Activated CD4-positive, alpha-beta T cell treated with anti-CD3 and anti-CD28 coated beads for 36 hours (primary cell): ENCODE measurements at regions not wholly inside any gene's neighbourhood (a gene's known extent, or its start where the extent isn't known, plus 50 kb on each side); places are given as distances from the start of the nearest gene placed in this dataset.

ENCODE experiments used
- ATAC-seq: fragments of 200-7000 bp; cut with Tn5 transposase; one replicate; pipeline ENCODE4 v1.10.0; 2021; ENCODE audit warnings: mild to moderate bottlenecking, moderate library complexity
- CTCF ChIA-PET: fragments of 350-600 bp; sonication (Branson Sonifier 250); formaldehyde crosslinking; loops from one replicate; lab custom pipeline; 2021; ENCODE audit warnings: antibody characterized with exemption; lab: Charles Lee
- POLR2A ChIA-PET: fragments of 350-600 bp; sonication (Branson Sonifier 250); formaldehyde crosslinking; loops from one replicate; lab custom pipeline; 2021; ENCODE audit warnings: antibody characterized with exemption, inconsistent platforms; lab: Charles Lee
- DNase-seq: peaks from one replicate; pipeline ENCODE4 v3.0.0-alpha.2; 2020
- H3K27ac Mint-ChIP-seq: one replicate; pipeline ENCODE4 v1.8.0; 2021; ENCODE audit warnings: mixed read lengths
- H3K27me3 Mint-ChIP-seq: one replicate; pipeline ENCODE4 v1.8.0; 2021; ENCODE audit warnings: mixed read lengths
- H3K36me3 Mint-ChIP-seq: one replicate; pipeline ENCODE4 v1.8.0; 2021; ENCODE audit warnings: low read depth, mixed read lengths
- H3K4me1 Mint-ChIP-seq: one replicate; pipeline ENCODE4 v1.8.0; 2021; ENCODE audit warnings: mixed read lengths
- H3K4me3 Mint-ChIP-seq: one replicate; pipeline ENCODE4 v1.8.0; 2021; ENCODE audit warnings: mild to moderate bottlenecking, moderate library complexity, mixed read lengths
- H3K9me3 Mint-ChIP-seq: one replicate; pipeline ENCODE4 v1.8.0; 2021; ENCODE audit warnings: low read depth, mixed read lengths
- intact Hi-C, 2 experiments: fragments of 100-400 bp; cut with DNase I in 1 of 2; cut with micrococcal nuclease in 1 of 2; formaldehyde crosslinking; loops; one replicate each; pipeline versions ENCODE4 v1.14.2 to v1.15.1; 2022 to 2024; cut with DNase I, micrococcal nuclease

- Mint-ChIP-seq H3K27ac (no peak overlapping the region), H3K27me3 (peaks cover 1% of the 10 kb centered on the region), H3K36me3 (no peaks in the 10 kb centered on the region), H3K4me1 (peaks cover 42% of the 10 kb centered on the region), H3K4me3 (no peak overlapping the region), H3K9me3 (no peaks in the 10 kb centered on the region)
- ChIA-PET POLR2A (no interaction called here), CTCF (interaction anchor here (0.8 kb wide), 1 partner anchor 77 kb away, joined by 3 read pairs; no protein-coding TSS in a partner anchor)
- ATAC-seq = no peak
- DNase-seq = no peak
- intact Hi-C loops = loop anchor here in 1 of 2 experiments (10.0 kb wide), 1 partner anchor 298 kb away; the partner anchor contains the start of gene RHOU
Measured at GRCh38 chr1:229032375-229032774, 238.5 kb upstream of the RAB4A start.

DNA sequence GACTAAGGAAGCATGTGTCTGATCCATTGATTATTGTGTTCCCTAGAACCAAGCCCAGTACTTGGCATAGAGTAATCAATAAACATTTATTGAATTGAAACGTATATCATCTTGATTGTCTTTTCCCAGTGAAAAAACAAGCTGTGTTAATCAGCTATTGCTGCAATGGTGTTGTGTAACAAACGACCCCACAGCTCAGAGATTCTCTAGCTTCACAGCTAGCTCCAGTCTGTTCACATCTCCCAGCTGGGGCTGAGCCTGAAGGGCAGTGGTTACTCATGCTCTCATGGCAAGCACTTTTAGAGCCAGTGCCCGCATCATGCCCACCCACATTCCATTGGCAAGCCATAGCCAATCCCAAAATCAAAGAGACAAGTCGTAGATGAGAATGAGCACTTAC, 237.4 kb upstream of the RAB4A start:
- Mint-ChIP-seq H3K9me3 (no peaks in the 10 kb centered on the region), H3K4me3 (no peak overlapping the region), H3K4me1 (peaks cover 34% of the 10 kb centered on the region), H3K27ac (no peak overlapping the region), H3K27me3 (no peaks in the 10 kb centered on the region), H3K36me3 (no peaks in the 10 kb centered on the region)
- DNase-seq (no peak), ATAC-seq (no peak)
- POLR2A ChIA-PET = no interaction called here
- CTCF ChIA-PET = interaction anchor here (1.1 kb wide), 2 partner anchors 28 to 193 kb away, joined by 3 read pairs; no protein-coding TSS in a partner anchor
- intact Hi-C loops = loop anchor here in 1 of 2 experiments (10.0 kb wide), 1 partner anchor 299 kb away; the partner anchor contains the start of gene RHOU

DNA sequence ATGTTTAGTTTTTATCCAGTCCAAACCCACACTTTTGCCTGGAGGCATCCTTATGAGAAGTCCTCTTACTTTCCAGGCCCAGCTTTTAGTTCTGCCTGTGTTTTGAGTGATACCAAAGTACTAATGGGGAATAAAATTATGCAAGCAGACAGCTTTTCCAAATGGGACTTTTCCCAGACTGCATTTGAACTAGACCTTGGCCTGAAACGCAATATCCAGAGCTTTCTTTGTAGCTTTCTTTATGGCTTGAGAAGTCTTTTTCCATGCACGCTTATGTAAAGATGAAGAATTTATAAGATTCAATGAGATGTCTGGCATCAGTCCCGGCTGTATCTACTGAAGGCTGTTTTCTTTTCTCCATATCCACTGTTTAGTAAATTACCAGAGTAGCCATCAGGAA, 236.6 kb upstream of the RAB4A start:
- H3K36me3 Mint-ChIP-seq = no peaks in the 10 kb centered on the region
- H3K27me3 Mint-ChIP-seq = peaks cover 5% of the 10 kb centered on the region
- DNase-seq (no peak), ATAC-seq (no peak)
- peaks cover 34% of the 10 kb centered on the region for H3K4me1 Mint-ChIP-seq
- POLR2A ChIA-PET = no interaction called here
- CTCF ChIA-PET = interaction anchor here (1.1 kb wide), 1 partner anchor 27 kb away, joined by 3 read pairs; no protein-coding TSS in a partner anchor
- intact Hi-C loops = loop anchor here in 1 of 2 experiments (10.0 kb wide), 1 partner anchor 300 kb away; the partner anchor contains the start of gene RHOU
- no peak overlapping the region for H3K4me3 Mint-ChIP-seq
- H3K27ac Mint-ChIP-seq = no peak overlapping the region
- H3K9me3 Mint-ChIP-seq = no peaks in the 10 kb centered on the region

DNA sequence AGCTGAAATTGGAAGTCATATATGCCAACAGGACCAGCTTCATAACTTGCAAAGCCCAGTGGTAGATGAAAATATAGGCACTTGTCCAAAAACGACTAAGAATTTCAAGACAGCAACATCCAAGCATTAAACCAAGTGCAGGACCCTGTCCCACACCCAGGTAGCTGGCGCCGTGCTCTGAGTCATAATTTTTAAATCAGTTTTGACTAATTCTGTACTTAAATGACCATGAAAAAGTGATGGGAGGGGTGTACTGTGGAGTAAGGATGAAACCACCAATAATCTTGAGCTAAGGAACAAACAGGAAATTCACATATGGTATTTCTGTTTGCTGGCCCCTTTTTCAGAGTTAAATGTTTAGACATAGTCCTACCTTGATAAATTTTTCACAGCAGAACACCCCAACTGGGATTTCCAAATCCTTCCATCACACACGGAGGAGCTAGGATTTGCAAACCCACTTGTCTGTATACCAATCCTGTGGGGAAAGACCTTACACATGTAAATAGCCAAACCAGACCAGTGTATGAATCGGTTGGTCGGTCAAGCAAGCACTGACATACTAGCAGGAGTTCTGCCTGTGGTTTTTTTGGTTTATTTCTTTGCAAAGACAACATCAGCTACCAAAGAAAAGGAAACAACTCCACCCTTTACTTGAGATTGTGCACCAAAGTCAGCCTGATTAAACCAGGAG, 235.7 kb upstream of the RAB4A start:
- peaks cover 7% of the 10 kb centered on the region for H3K27me3 Mint-ChIP-seq
- no peak overlapping the region for H3K27ac Mint-ChIP-seq
- ChIA-PET CTCF (interaction anchor here (0.6 to 1.1 kb wide), 4 partner anchors 9 to 345 kb away, joined by 3 to 4 read pairs (median 3); no protein-coding TSS in a partner anchor), POLR2A (no interaction called here)
- H3K36me3 Mint-ChIP-seq = no peaks in the 10 kb centered on the region
- peaks cover 34% of the 10 kb centered on the region for H3K4me1 Mint-ChIP-seq
- DNase-seq = peak; percentile 26
- ATAC-seq = peak; percentile 65
- peaks cover 3% of the 10 kb centered on the region for H3K9me3 Mint-ChIP-seq
- no peak overlapping the region for H3K4me3 Mint-ChIP-seq
- intact Hi-C loops = loop anchor here in 1 of 2 experiments (10.0 kb wide), 1 partner anchor 300 kb away; the partner anchor contains the start of gene RHOU

DNA sequence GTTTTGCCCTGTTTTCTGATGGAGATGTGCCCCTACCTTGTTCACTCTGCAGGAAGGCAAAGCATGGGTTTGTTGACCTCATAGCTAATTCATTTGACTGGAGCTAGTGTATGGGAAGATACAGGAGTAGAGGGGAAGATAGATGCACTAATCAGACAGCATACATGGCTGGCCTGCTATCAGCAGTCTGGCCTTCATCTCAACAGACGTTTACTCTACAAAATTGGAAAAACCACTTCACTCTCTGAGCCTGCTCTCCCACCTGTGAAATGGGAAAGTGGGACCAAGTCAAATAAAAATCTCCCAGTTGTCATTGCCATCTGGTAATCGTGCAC, 235.2 kb upstream of the RAB4A start:
- Mint-ChIP-seq H3K27me3 (peaks cover 7% of the 10 kb centered on the region), H3K4me3 (no peak overlapping the region), H3K9me3 (peaks cover 4% of the 10 kb centered on the region), H3K4me1 (peaks cover 34% of the 10 kb centered on the region), H3K27ac (no peak overlapping the region), H3K36me3 (no peaks in the 10 kb centered on the region)
- ChIA-PET POLR2A (no interaction called here), CTCF (interaction anchor here (0.6 to 1.1 kb wide), 4 partner anchors 8 to 239 kb away, joined by 3 to 4 read pairs (median 4); no protein-coding TSS in a partner anchor)
- intact Hi-C loops = loop anchor here in 1 of 2 experiments (10.0 kb wide), 1 partner anchor 301 kb away; the partner anchor contains the start of gene RHOU
- DNase-seq (no peak), ATAC-seq (no peak)

DNA sequence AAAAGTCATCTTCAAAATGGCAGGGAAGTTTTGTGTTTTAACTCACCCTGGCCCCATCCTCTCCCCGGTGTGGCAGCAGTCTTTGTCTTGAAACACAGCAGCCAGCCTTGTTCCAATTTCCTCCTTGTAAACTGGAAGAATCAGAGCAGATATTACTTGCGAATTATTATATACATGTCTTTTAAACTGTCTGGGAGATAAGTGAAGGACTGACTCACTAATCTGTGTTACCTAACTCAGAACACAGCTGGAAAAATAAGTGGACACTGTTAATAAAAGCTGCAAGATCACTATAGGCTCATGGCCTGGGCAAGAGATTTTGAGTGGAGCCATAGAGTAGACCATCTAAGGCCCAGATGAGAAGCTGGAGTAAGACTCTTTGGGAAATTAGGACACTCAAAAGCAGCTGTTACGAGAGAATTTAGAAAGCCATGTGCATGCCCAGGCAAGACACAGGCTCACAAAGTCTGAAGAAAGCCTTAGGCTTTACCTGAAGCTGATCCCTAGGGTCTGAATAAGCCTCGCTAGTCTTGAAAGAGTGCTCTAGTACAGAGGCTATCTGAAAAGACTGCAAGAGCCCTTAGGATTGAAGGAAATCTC, 233.0 kb upstream of the RAB4A start:
- intact Hi-C loops = loop anchor here in 1 of 2 experiments (10.0 kb wide), 1 partner anchor 303 kb away; the partner anchor contains the start of gene RHOU
- peaks cover 30% of the 10 kb centered on the region for H3K4me1 Mint-ChIP-seq
- no peak for DNase-seq
- peaks cover 7% of the 10 kb centered on the region for H3K27me3 Mint-ChIP-seq
- H3K4me3 Mint-ChIP-seq = no peak overlapping the region
- ChIA-PET CTCF (interaction anchor here (0.8 kb wide), 1 partner anchor 21 kb away, joined by 3 read pairs; no protein-coding TSS in a partner anchor), POLR2A (no interaction called here)
- H3K9me3 Mint-ChIP-seq = peaks cover 4% of the 10 kb centered on the region
- H3K36me3 Mint-ChIP-seq = no peaks in the 10 kb centered on the region
- ATAC-seq = no peak
- no peak overlapping the region for H3K27ac Mint-ChIP-seq

- ChIA-PET POLR2A (no interaction called here), CTCF (interaction anchor here (0.6 to 0.7 kb wide), 3 partner anchors 62 to 140 kb away, joined by 3 read pairs; no protein-coding TSS in a partner anchor)
- ATAC-seq = no peak
- no peak overlapping the region for H3K4me3 Mint-ChIP-seq
- H3K36me3 Mint-ChIP-seq = no peaks in the 10 kb centered on the region
- no peak for DNase-seq
- H3K27me3 Mint-ChIP-seq = peaks cover 7% of the 10 kb centered on the region
- H3K4me1 Mint-ChIP-seq = peaks cover 12% of the 10 kb centered on the region
- H3K27ac Mint-ChIP-seq = no peak overlapping the region
- H3K9me3 Mint-ChIP-seq = peaks cover 4% of the 10 kb centered on the region
- intact Hi-C loops = loop anchor here in 1 of 2 experiments (10.0 kb wide), 1 partner anchor 56 kb away; no protein-coding TSS in a partner anchor
Measured at GRCh38 chr1:229040630-229041358, 230.1 kb upstream of the RAB4A start.

- Mint-ChIP-seq H3K27me3 (peaks cover 7% of the 10 kb centered on the region), H3K4me1 (peaks cover 1% of the 10 kb centered on the region), H3K36me3 (no peaks in the 10 kb centered on the region), H3K27ac (no peak overlapping the region), H3K9me3 (peaks cover 4% of the 10 kb centered on the region), H3K4me3 (no peak overlapping the region)
- DNase-seq (no peak), ATAC-seq (no peak)
- POLR2A ChIA-PET = no interaction called here
- CTCF ChIA-PET = no interaction called here
- intact Hi-C loops = loop anchor here in 1 of 2 experiments (10.0 kb wide), 1 partner anchor 57 kb away; no protein-coding TSS in a partner anchor
Measured at GRCh38 chr1:229041946-229042345, 229.0 kb upstream of the RAB4A start.

DNA sequence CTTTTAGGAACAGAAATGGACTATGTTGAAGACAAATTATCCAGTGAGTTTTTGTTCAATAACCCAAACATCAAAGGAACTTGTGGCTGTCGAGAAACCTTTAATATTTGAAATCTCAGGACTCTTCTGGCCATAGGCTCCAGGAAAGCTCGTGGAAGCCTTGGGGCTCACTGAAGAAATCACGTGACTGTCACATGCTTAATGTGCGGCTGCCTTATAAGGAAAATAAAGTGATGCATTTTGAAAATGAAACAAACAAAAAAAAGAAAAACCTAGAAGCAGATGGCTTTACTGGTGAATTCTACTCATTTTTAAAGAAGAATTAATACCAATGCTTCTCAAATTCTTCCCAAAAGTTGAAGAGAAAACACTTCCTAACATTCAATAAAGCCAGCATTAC, 228.4 kb upstream of the RAB4A start:
- H3K9me3 Mint-ChIP-seq = peaks cover 4% of the 10 kb centered on the region
- no peaks in the 10 kb centered on the region for H3K4me1 Mint-ChIP-seq
- DNase-seq = no peak
- intact Hi-C loops = loop anchor here in 1 of 2 experiments (10.0 kb wide), 1 partner anchor 58 kb away; no protein-coding TSS in a partner anchor
- CTCF ChIA-PET = no interaction called here
- H3K36me3 Mint-ChIP-seq = no peaks in the 10 kb centered on the region
- H3K27me3 Mint-ChIP-seq = peaks cover 7% of the 10 kb centered on the region
- H3K4me3 Mint-ChIP-seq = no peak overlapping the region
- ATAC-seq = no peak
- no peak overlapping the region for H3K27ac Mint-ChIP-seq
- POLR2A ChIA-PET = no interaction called here

DNA sequence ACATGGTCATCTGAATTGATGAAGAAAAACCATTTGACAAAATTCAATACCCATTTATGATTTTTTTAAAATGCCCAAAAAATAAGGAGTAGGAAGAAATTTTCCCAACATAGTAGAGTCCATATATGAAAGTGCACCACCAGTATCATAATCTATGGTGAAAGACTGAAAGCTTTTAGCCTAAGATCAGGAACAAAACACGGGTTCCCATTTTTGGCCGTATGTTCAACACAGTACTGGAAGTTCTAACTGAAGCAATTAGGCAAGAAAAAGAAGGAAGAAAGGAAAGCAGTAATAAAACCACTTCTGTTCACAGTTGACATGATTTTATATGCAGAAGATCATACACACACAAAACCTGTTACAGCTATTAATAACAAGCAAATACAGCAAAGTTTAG, 227.8 kb upstream of the RAB4A start:
- Mint-ChIP-seq H3K9me3 (peaks cover 4% of the 10 kb centered on the region), H3K4me3 (no peak overlapping the region), H3K4me1 (no peaks in the 10 kb centered on the region), H3K27ac (no peak overlapping the region), H3K27me3 (peaks cover 7% of the 10 kb centered on the region), H3K36me3 (no peaks in the 10 kb centered on the region)
- CTCF ChIA-PET = no interaction called here
- POLR2A ChIA-PET = no interaction called here
- ATAC-seq (no peak), DNase-seq (no peak)
- intact Hi-C loops = loop anchor here in 1 of 2 experiments (10.0 kb wide), 1 partner anchor 58 kb away; no protein-coding TSS in a partner anchor
